Parathyroid adenoma (tissue), 2 donors: ENCODE measurements at regions not wholly inside any gene's neighbourhood (a gene's known extent, or its start where the extent isn't known, plus 50 kb on each side); places are given as distances from the start of the nearest gene placed in this dataset.

Source experiments
- H2AFZ ChIP-seq: fragments of 300-600 bp; sonication (generic); one replicate; pipeline ENCODE4 v1.7.0; 2017; ENCODE audit warnings: antibody characterized with exemption, mild to moderate bottlenecking
- H3K27ac ChIP-seq: fragments of 300-600 bp; sonication (generic); one replicate; pipeline ENCODE4 v1.7.0; 2017
- H3K27me3 ChIP-seq: fragments of 300-600 bp; sonication (generic); one replicate; pipeline ENCODE4 v1.7.0; 2017; ENCODE audit warnings: low read length; ENCODE audit not compliant: control insufficient read depth, insufficient read depth
- H3K36me3 ChIP-seq: fragments of 300-600 bp; sonication (generic); one replicate; pipeline ENCODE4 v1.7.0; 2017; ENCODE audit warnings: low read length; ENCODE audit not compliant: control insufficient read depth, insufficient read depth
- H3K4me1 ChIP-seq: fragments of 300-600 bp; sonication (generic); one replicate; pipeline ENCODE4 v1.7.0; 2017; ENCODE audit warnings: control low read depth
- H3K4me2 ChIP-seq: fragments of 300-600 bp; sonication (generic); one replicate; pipeline ENCODE4 v1.7.0; 2017; ENCODE audit warnings: low read length
- H3K4me3 ChIP-seq: fragments of 300-600 bp; sonication (generic); one replicate; pipeline ENCODE4 v1.7.0; 2017; ENCODE audit warnings: low read depth, low read length
- H3K79me2 ChIP-seq: fragments of 300-600 bp; sonication (generic); one replicate; pipeline ENCODE4 v1.7.0; 2017; ENCODE audit warnings: control low read depth
- H3K9ac ChIP-seq: fragments of 300-600 bp; sonication (generic); one replicate; pipeline ENCODE4 v1.7.0; 2017; ENCODE audit warnings: mild to moderate bottlenecking
- H3K9me3 ChIP-seq: fragments of 300-600 bp; sonication (generic); one replicate; pipeline ENCODE4 v1.7.0; 2017; ENCODE audit warnings: low read length; ENCODE audit not compliant: control insufficient read depth
- CTCF ChIP-seq: fragments of 300-600 bp; sonication (generic); IDR thresholded peaks from one replicate; pipeline ENCODE4 v1.7.0; 2017; ENCODE audit warnings: antibody characterized with exemption, mild to moderate bottlenecking
- donor health status: primary hyperparathyroidism.

- no peaks in the 10 kb centered on the region for H3K27me3 ChIP-seq
- H3K27ac ChIP-seq: no peak overlapping the region
- H3K9me3 ChIP-seq: no peaks in the 10 kb centered on the region
- no peak overlapping the region for H2AFZ ChIP-seq
- H3K36me3 ChIP-seq: no peaks in the 10 kb centered on the region
- H3K4me1 ChIP-seq: no peaks in the 10 kb centered on the region
- H3K9ac ChIP-seq: no peak overlapping the region
- H3K79me2 ChIP-seq: no peaks in the 10 kb centered on the region
- H3K4me2 ChIP-seq: no peak overlapping the region
- no peak for TF ChIP-seq CTCF
- H3K4me3 ChIP-seq: no peak overlapping the region
Measured at GRCh38 chr10:29830531-29831512, 196.1 kb upstream of the SVIL start.

- Histone ChIP-seq H3K9ac (no peak overlapping the region), H2AFZ (no peak overlapping the region), H3K27me3 (no peaks in the 10 kb centered on the region), H3K9me3 (no peaks in the 10 kb centered on the region), H3K4me3 (no peak overlapping the region), H3K79me2 (no peaks in the 10 kb centered on the region), H3K4me2 (no peak overlapping the region), H3K36me3 (no peaks in the 10 kb centered on the region), H3K4me1 (no peaks in the 10 kb centered on the region), H3K27ac (no peak overlapping the region)
- TF ChIP-seq CTCF: no peak
Measured at GRCh38 chr10:29829776-29830175, 195.0 kb upstream of the SVIL start.

DNA sequence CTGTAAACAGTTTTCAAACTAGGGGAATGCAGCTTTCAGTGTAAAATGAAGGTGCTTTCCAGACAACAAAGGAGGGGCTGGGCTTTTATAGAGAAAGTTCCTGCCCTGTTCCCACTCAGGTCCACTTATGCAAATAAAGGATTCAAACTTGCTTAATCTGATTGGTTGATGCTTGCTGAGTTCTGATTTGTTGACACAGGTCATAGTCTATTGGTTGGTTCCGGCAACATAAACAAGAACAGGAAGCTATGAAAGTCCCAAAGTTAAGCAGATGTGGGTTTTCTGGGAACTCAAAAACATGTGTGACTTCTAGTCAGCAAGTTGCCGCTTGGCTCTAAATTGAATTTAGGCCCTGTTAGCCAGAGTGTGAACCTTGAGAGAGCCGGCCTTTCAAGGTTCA lies 194.2 kb upstream of the SVIL start:
- no peaks in the 10 kb centered on the region for H3K36me3 ChIP-seq
- H2AFZ ChIP-seq: no peak overlapping the region
- H3K4me3 ChIP-seq: no peak overlapping the region
- no peaks in the 10 kb centered on the region for H3K4me1 ChIP-seq
- no peaks in the 10 kb centered on the region for H3K27me3 ChIP-seq
- no peaks in the 10 kb centered on the region for H3K9me3 ChIP-seq
- no peaks in the 10 kb centered on the region for H3K79me2 ChIP-seq
- H3K4me2 ChIP-seq: no peak overlapping the region
- no peak for TF ChIP-seq CTCF
- H3K9ac ChIP-seq: no peak overlapping the region
- no peak overlapping the region for H3K27ac ChIP-seq

- no peak overlapping the region for H2AFZ ChIP-seq
- H3K4me3 ChIP-seq: no peak overlapping the region
- H3K4me2 ChIP-seq: no peak overlapping the region
- no peak overlapping the region for H3K9ac ChIP-seq
- H3K9me3 ChIP-seq: no peaks in the 10 kb centered on the region
- no peaks in the 10 kb centered on the region for H3K36me3 ChIP-seq
- no peaks in the 10 kb centered on the region for H3K4me1 ChIP-seq
- TF ChIP-seq CTCF: no peak
- no peaks in the 10 kb centered on the region for H3K79me2 ChIP-seq
- no peak overlapping the region for H3K27ac ChIP-seq
- no peaks in the 10 kb centered on the region for H3K27me3 ChIP-seq
Measured at GRCh38 chr10:29828440-29828894, 193.7 kb upstream of the SVIL start.
